WTC11 (cell line): ENCODE measurements at regions not wholly inside any gene's neighbourhood (a gene's known extent, or its start where the extent isn't known, plus 50 kb on each side); places are given as distances from the start of the nearest gene placed in this dataset.

Experiments used
- ATAC-seq: fragments of 200-7000 bp; cut with Tn5 transposase; 2 replicates; pipeline ENCODE4 v1.10.0; 2021; ENCODE audit warnings: mild to moderate bottlenecking, moderate library complexity
- CTCF ChIA-PET: fragments of 300-600 bp; sonication (Branson Sonifier 250); formaldehyde crosslinking; loops from one replicate; lab custom pipeline; 2021; ENCODE audit warnings: antibody characterized with exemption; lab: Charles Lee
- POLR2A ChIA-PET: fragments of 350-600 bp; sonication (Branson Sonifier 250); formaldehyde crosslinking; loops from one replicate; lab custom pipeline; 2021; ENCODE audit warnings: antibody characterized with exemption; lab: Charles Lee
- DNase-seq: peaks from one replicate; pipeline ENCODE4 v3.0.0; 2021; ENCODE audit warnings: low spot score
- H3K27ac Mint-ChIP-seq: 2 replicates; pipeline ENCODE4 v1.8.0; 2021; ENCODE audit warnings: mixed read lengths
- H3K27me3 Mint-ChIP-seq: 2 replicates; pipeline ENCODE4 v1.8.0; 2021; ENCODE audit warnings: low read depth, mild to moderate bottlenecking, moderate library complexity, mixed read lengths
- H3K36me3 Mint-ChIP-seq: 2 replicates; pipeline ENCODE4 v1.8.0; 2021; ENCODE audit warnings: mixed read lengths
- H3K4me1 Mint-ChIP-seq: 2 replicates; pipeline ENCODE4 v1.8.0; 2022; ENCODE audit warnings: mixed read lengths
- H3K4me3 Mint-ChIP-seq: 2 replicates; pipeline ENCODE4 v1.8.0; 2021; ENCODE audit warnings: mild to moderate bottlenecking, moderate library complexity, mixed read lengths
- H3K9me3 Mint-ChIP-seq: 2 replicates; pipeline ENCODE4 v1.8.0; 2021; ENCODE audit warnings: mixed read lengths
- AFF4 ChIP-seq: sonication (generic); formaldehyde crosslinking; IDR thresholded peaks from 2 replicates; pipeline ENCODE4 v1.8.1; 2023; ENCODE audit warnings: mild to moderate bottlenecking, missing genetic modification reagents, borderline replicate concordance
- ATF2 ChIP-seq: sonication (generic); formaldehyde crosslinking; IDR thresholded peaks from 2 replicates; pipeline ENCODE4 v1.8.1; 2022; ENCODE audit warnings: low read depth, missing genetic modification reagents, borderline replicate concordance
- CDX4 ChIP-seq: fragments of 250-450 bp; sonication (Bioruptor Pico); IDR thresholded peaks from 2 replicates; pipeline ENCODE4 v1.9.0; 2021; ENCODE audit warnings: moderate library complexity, mild to moderate bottlenecking, inconsistent platforms, borderline replicate concordance
- CREB1 ChIP-seq: sonication (generic); formaldehyde crosslinking; IDR thresholded peaks from 2 replicates; pipeline ENCODE4 v1.8.0; 2023; ENCODE audit warnings: mild to moderate bottlenecking, missing genetic modification reagents
- ESRRA ChIP-seq: sonication (generic); formaldehyde crosslinking; IDR thresholded peaks from 2 replicates; pipeline ENCODE4 v1.8.1; 2022; ENCODE audit warnings: mild to moderate bottlenecking, missing genetic modification reagents, borderline replicate concordance
- FOXP1 ChIP-seq: sonication (generic); formaldehyde crosslinking; IDR thresholded peaks from 2 replicates; pipeline ENCODE4 v1.8.0; 2022; ENCODE audit warnings: missing genetic modification reagents, mild to moderate bottlenecking, moderate library complexity, borderline replicate concordance
- GABPB1 ChIP-seq: sonication (generic); formaldehyde crosslinking; IDR thresholded peaks from 2 replicates; pipeline ENCODE4 v1.8.1; 2023; ENCODE audit warnings: mild to moderate bottlenecking, missing genetic modification reagents
- GTF2I ChIP-seq: fragments of 250-450 bp; sonication (Bioruptor Pico); conservative IDR thresholded peaks from 2 replicates; pipeline ENCODE4 v1.4.0; 2021; ENCODE audit warnings: mild to moderate bottlenecking
- HMGA2 ChIP-seq: fragments of 250-450 bp; sonication (Bioruptor Pico); IDR thresholded peaks from 2 replicates; pipeline ENCODE4 v1.4.0; 2021; ENCODE audit warnings: mild to moderate bottlenecking, moderate library complexity
- IRF1 ChIP-seq: sonication (generic); formaldehyde crosslinking; IDR thresholded peaks from 2 replicates; pipeline ENCODE4 v1.8.0; 2023; ENCODE audit warnings: missing genetic modification reagents
- IRF2 ChIP-seq: sonication (generic); formaldehyde crosslinking; IDR thresholded peaks from 2 replicates; pipeline ENCODE4 v1.8.0; 2022; ENCODE audit warnings: low read depth, missing genetic modification reagents, borderline replicate concordance
- JAZF1 ChIP-seq: fragments of 250-450 bp; sonication (Bioruptor Pico); IDR thresholded peaks from 2 replicates; pipeline ENCODE4 v1.9.0; 2021; ENCODE audit warnings: moderate library complexity, mild to moderate bottlenecking, inconsistent platforms
- MXD4 ChIP-seq: fragments of 250-450 bp; sonication (Bioruptor Pico); IDR thresholded peaks from 2 replicates; pipeline ENCODE4 v1.8.0; 2021; ENCODE audit warnings: mild to moderate bottlenecking, moderate library complexity, borderline replicate concordance
- NR3C1 ChIP-seq: sonication (generic); formaldehyde crosslinking; conservative IDR thresholded peaks from 2 replicates; pipeline ENCODE4 v1.8.1; 2023; ENCODE audit warnings: low read depth, mild to moderate bottlenecking, missing genetic modification reagents
- SOX15 ChIP-seq: fragments of 250-450 bp; sonication (Bioruptor Pico); IDR thresholded peaks from 2 replicates; pipeline ENCODE4 v1.9.0; 2021; ENCODE audit warnings: mild to moderate bottlenecking
- TCF7 ChIP-seq: sonication (generic); formaldehyde crosslinking; IDR thresholded peaks from 2 replicates; pipeline ENCODE4 v1.8.0; 2022; ENCODE audit warnings: mild to moderate bottlenecking, low read depth, missing genetic modification reagents, moderate library complexity
- TEAD1 ChIP-seq: sonication (generic); formaldehyde crosslinking; IDR thresholded peaks from 2 replicates; pipeline ENCODE4 v1.8.0; 2022; ENCODE audit warnings: mild to moderate bottlenecking, missing genetic modification reagents
- USF1 ChIP-seq: sonication (generic); formaldehyde crosslinking; IDR thresholded peaks from 2 replicates; pipeline ENCODE4 v1.8.0; 2022; ENCODE audit warnings: mild to moderate bottlenecking, missing genetic modification reagents
- ZNF416 ChIP-seq: fragments of 250-450 bp; sonication (Bioruptor Pico); IDR thresholded peaks from 2 replicates; pipeline ENCODE4 v1.9.0; 2021; ENCODE audit warnings: mild to moderate bottlenecking, inconsistent platforms
- ZNF512 ChIP-seq: sonication (generic); formaldehyde crosslinking; IDR thresholded peaks from 2 replicates; pipeline ENCODE4 v1.8.1; 2022; ENCODE audit warnings: missing genetic modification reagents, borderline replicate concordance
- ZSCAN18 ChIP-seq: fragments of 250-450 bp; sonication (Bioruptor Pico); IDR thresholded peaks from 2 replicates; pipeline ENCODE4 v2.1.2; 2022; ENCODE audit warnings: mild to moderate bottlenecking, moderate library complexity

- ATAC-seq (no peak), DNase-seq (no peak)
- no peak for TF ChIP-seq IRF2
- no peak for TF ChIP-seq JAZF1
- TF ChIP-seq ZNF512 (CRISPR knock-in tag) = no peak
- H3K27me3 Mint-ChIP-seq = no peaks in the 10 kb centered on the region; the same call in 1 of the 2 replicates
- no peak overlapping the region for H3K27ac Mint-ChIP-seq
- CTCF ChIA-PET = interaction anchor here (1.8 kb wide), 1 partner anchor 172 kb away, joined by 4 read pairs; no protein-coding TSS in a partner anchor
- POLR2A ChIA-PET = no interaction called here
- peaks cover 18% of the 10 kb centered on the region for H3K4me1 Mint-ChIP-seq
- H3K36me3 Mint-ChIP-seq = peaks cover 9% of the 10 kb centered on the region
- H3K4me3 Mint-ChIP-seq = no peak overlapping the region
- peaks cover 15% of the 10 kb centered on the region for H3K9me3 Mint-ChIP-seq
These were observed 105.9 kb downstream of the LBH start for GRCh38 chr2:30336978-30337841.

- Mint-ChIP-seq H3K36me3 (peaks cover 21% of the 10 kb centered on the region), H3K9me3 (peaks cover 26% of the 10 kb centered on the region)
- ChIA-PET POLR2A (no interaction called here), CTCF (no interaction called here)
- TF ChIP-seq FOXP1 = no peak
- no peak for TF ChIP-seq JAZF1
- no peak for TF ChIP-seq HMGA2 (CRISPR knock-in tag)
- TF ChIP-seq CREB1 (CRISPR knock-in tag) = no peak
- TF ChIP-seq GTF2I (CRISPR knock-in tag) = no peak
- TF ChIP-seq AFF4 (CRISPR knock-in tag) = no peak
- no peak for TF ChIP-seq SOX15 (CRISPR knock-in tag)
- TF ChIP-seq CDX4 (CRISPR knock-in tag) = no peak
- TF ChIP-seq ESRRA = no peak
- no peak for TF ChIP-seq MXD4 (CRISPR knock-in tag)
- TF ChIP-seq ZNF416 (CRISPR knock-in tag) = no peak
- TF ChIP-seq, all 79 proteins: peak for 0
- ATAC-seq (no peak), DNase-seq (no peak)
- H3K4me1 Mint-ChIP-seq = peaks cover 12% of the 10 kb centered on the region
- no peaks in the 10 kb centered on the region; the same call in 1 of the 2 replicates for H3K27me3 Mint-ChIP-seq
- H3K4me3 Mint-ChIP-seq = no peak overlapping the region
- no peak overlapping the region for H3K27ac Mint-ChIP-seq
These were observed 107.1 kb downstream of the LBH start for GRCh38 chr2:30338475-30338874.

GRCh38 chr2:30339071-30339470, 107.7 kb downstream of the LBH start:
- no peak for TF ChIP-seq TEAD1
- TF ChIP-seq IRF1 (CRISPR knock-in tag) = no peak
- TF ChIP-seq NR3C1 (CRISPR knock-in tag) = no peak
- TF ChIP-seq GABPB1 (CRISPR knock-in tag) = no peak
- TF ChIP-seq ZSCAN18 (CRISPR knock-in tag) = no peak
- TF ChIP-seq USF1 (CRISPR knock-in tag) = no peak
- no peak for TF ChIP-seq TCF7 (CRISPR knock-in tag)
- TF ChIP-seq ATF2 (CRISPR knock-in tag) = no peak
- no peak for TF ChIP-seq SOX15 (CRISPR knock-in tag)
- TF ChIP-seq, all 79 proteins: peak for 0
- POLR2A ChIA-PET = no interaction called here
- peaks cover 32% of the 10 kb centered on the region for H3K9me3 Mint-ChIP-seq
- ATAC-seq (no peak), DNase-seq (no peak)
- H3K27me3 Mint-ChIP-seq = peaks cover 4% of the 10 kb centered on the region
- peaks cover 27% of the 10 kb centered on the region for H3K36me3 Mint-ChIP-seq
- no peak overlapping the region for H3K27ac Mint-ChIP-seq
- H3K4me3 Mint-ChIP-seq = no peak overlapping the region
- peaks cover 9% of the 10 kb centered on the region for H3K4me1 Mint-ChIP-seq
- CTCF ChIA-PET = no interaction called here
